ENCODE measurements at regions not wholly inside any gene's neighbourhood (a gene's known extent, or its start where the extent isn't known, plus 50 kb on each side); places are given as distances from the start of the nearest gene placed in this dataset.

GRCh38 chr6:159462431-159462830, 230.6 kb downstream of the SOD2 start:
- Histone ChIP-seq H3K4ac (ENCODE audit: low read length) (no peak overlapping the region), H2BK5ac (ENCODE audit: low read length) (no peak overlapping the region), H3K9me3 (replicated peaks in 1 of 2; ENCODE audit: control insufficient read depth in 2 of 2, insufficient read depth in 1 of 2, low read depth in 1 of 2, low read length in 2 of 2) (no peaks in the 10 kb centered on the region), H3K4me2 (ENCODE audit: insufficient read depth, low read length, poor library complexity, severe bottlenecking) (no peak overlapping the region), H2BK120ac (ENCODE audit: low read depth, low read length) (no peak overlapping the region), H2AFZ (ENCODE audit: low read length) (no peak overlapping the region), H3K4me3 (ENCODE audit: low read length in 2 of 2) (no peak overlapping the region), H3K4me1 (ENCODE audit: control insufficient read depth in 2 of 2, insufficient read depth in 1 of 2, low read depth in 1 of 2, low read length in 2 of 2) (no peaks in the 10 kb centered on the region), H2AK5ac (ENCODE audit: low read depth, low read length) (no peak overlapping the region), H3K79me1 (ENCODE audit: low read depth, low read length) (no peaks in the 10 kb centered on the region), H4K91ac (ENCODE audit: low read depth, low read length, poor library complexity) (no peak overlapping the region), H3K18ac (ENCODE audit: low read length) (no peak overlapping the region), H2BK15ac (ENCODE audit: low read length) (no peak overlapping the region), H2BK12ac (ENCODE audit: low read length) (no peak overlapping the region), H3K23ac (ENCODE audit: low read depth, low read length, poor library complexity) (no peak overlapping the region), H3K14ac (ENCODE audit: low read length) (no peak overlapping the region), H3K27ac (replicated peaks; ENCODE audit: low read length) (no peak overlapping the region), H3K9ac (ENCODE audit: low read depth, low read length, poor library complexity) (no peak overlapping the region), H3K27me3 (ENCODE audit: control insufficient read depth in 3 of 3, insufficient read depth in 3 of 3, low read depth in 1 of 3, low read length in 3 of 3) (peaks cover 0 to 3% (median 0%) of the 10 kb centered on the region in 3 experiments), H3K36me3 (replicated peaks in 1 of 2; ENCODE audit: control insufficient read depth in 2 of 2, insufficient read depth in 2 of 2, low read length in 2 of 2) (no peaks in the 10 kb centered on the region), H4K8ac (ENCODE audit: low read depth, low read length) (no peak overlapping the region)
- DNase-seq (ENCODE audit: low spot score), result no peak
- WGBS, 2 donors (ENCODE audit: extremely low coverage in 2 of 2, insufficient read length in 2 of 2, insufficient replicate concordance in 1 of 2), result no CpG with 5 or more reads among the region's 7 CpGs

- Histone ChIP-seq H3K4me2 (ENCODE audit: insufficient read depth, low read length, poor library complexity, severe bottlenecking) (no peak overlapping the region), H3K18ac (ENCODE audit: low read length) (no peak overlapping the region), H2BK12ac (ENCODE audit: low read length) (no peak overlapping the region), H3K9me3 (replicated peaks in 1 of 2; ENCODE audit: control insufficient read depth in 2 of 2, insufficient read depth in 1 of 2, low read depth in 1 of 2, low read length in 2 of 2) (no peaks in the 10 kb centered on the region), H2BK120ac (ENCODE audit: low read depth, low read length) (no peak overlapping the region), H2BK15ac (ENCODE audit: low read length) (no peak overlapping the region), H3K4ac (ENCODE audit: low read length) (no peak overlapping the region), H3K4me1 (ENCODE audit: control insufficient read depth in 2 of 2, insufficient read depth in 1 of 2, low read depth in 1 of 2, low read length in 2 of 2) (no peaks in the 10 kb centered on the region), H3K14ac (ENCODE audit: low read length) (no peak overlapping the region), H2AFZ (ENCODE audit: low read length) (no peak overlapping the region), H3K9ac (ENCODE audit: low read depth, low read length, poor library complexity) (no peak overlapping the region), H3K23ac (ENCODE audit: low read depth, low read length, poor library complexity) (no peak overlapping the region), H3K27ac (replicated peaks; ENCODE audit: low read length) (no peak overlapping the region), H3K79me1 (ENCODE audit: low read depth, low read length) (no peaks in the 10 kb centered on the region), H4K8ac (ENCODE audit: low read depth, low read length) (no peak overlapping the region), H2AK5ac (ENCODE audit: low read depth, low read length) (no peak overlapping the region), H4K91ac (ENCODE audit: low read depth, low read length, poor library complexity) (no peak overlapping the region), H3K4me3 (ENCODE audit: low read length in 2 of 2) (no peak overlapping the region), H2BK5ac (ENCODE audit: low read length) (no peak overlapping the region), H3K36me3 (replicated peaks in 1 of 2; ENCODE audit: control insufficient read depth in 2 of 2, insufficient read depth in 2 of 2, low read length in 2 of 2) (no peaks in the 10 kb centered on the region), H3K27me3 (ENCODE audit: control insufficient read depth in 3 of 3, insufficient read depth in 3 of 3, low read depth in 1 of 3, low read length in 3 of 3) (peaks cover 0 to 3% (median 0%) of the 10 kb centered on the region in 3 experiments)
- no CpG with 5 or more reads among the region's 1 CpG for WGBS, 2 donors (ENCODE audit: extremely low coverage in 2 of 2, insufficient read length in 2 of 2, insufficient replicate concordance in 1 of 2)
- DNase-seq (ENCODE audit: low spot score), result no peak
Observed at GRCh38 chr6:159461998-159462397, 231.0 kb downstream of the SOD2 start.

GRCh38 chr6:159461266-159461665, 231.8 kb downstream of the SOD2 start:
- Histone ChIP-seq H3K27ac (replicated peaks; ENCODE audit: low read length) (no peak overlapping the region), H2AFZ (ENCODE audit: low read length) (no peak overlapping the region), H3K4ac (ENCODE audit: low read length) (no peak overlapping the region), H2BK15ac (ENCODE audit: low read length) (no peak overlapping the region), H3K36me3 (replicated peaks in 1 of 2; ENCODE audit: control insufficient read depth in 2 of 2, insufficient read depth in 2 of 2, low read length in 2 of 2) (no peaks in the 10 kb centered on the region), H2AK5ac (ENCODE audit: low read depth, low read length) (no peak overlapping the region), H3K9ac (ENCODE audit: low read depth, low read length, poor library complexity) (no peak overlapping the region), H3K79me1 (ENCODE audit: low read depth, low read length) (no peaks in the 10 kb centered on the region), H3K18ac (ENCODE audit: low read length) (no peak overlapping the region), H3K14ac (ENCODE audit: low read length) (no peak overlapping the region), H3K4me1 (ENCODE audit: control insufficient read depth in 2 of 2, insufficient read depth in 1 of 2, low read depth in 1 of 2, low read length in 2 of 2) (no peaks in the 10 kb centered on the region), H2BK120ac (ENCODE audit: low read depth, low read length) (no peak overlapping the region), H4K8ac (ENCODE audit: low read depth, low read length) (no peak overlapping the region), H3K9me3 (replicated peaks in 1 of 2; ENCODE audit: control insufficient read depth in 2 of 2, insufficient read depth in 1 of 2, low read depth in 1 of 2, low read length in 2 of 2) (no peaks in the 10 kb centered on the region), H2BK5ac (ENCODE audit: low read length) (no peak overlapping the region), H3K4me2 (ENCODE audit: insufficient read depth, low read length, poor library complexity, severe bottlenecking) (no peak overlapping the region), H4K91ac (ENCODE audit: low read depth, low read length, poor library complexity) (no peak overlapping the region), H2BK12ac (ENCODE audit: low read length) (no peak overlapping the region), H3K23ac (ENCODE audit: low read depth, low read length, poor library complexity) (no peak overlapping the region), H3K27me3 (ENCODE audit: control insufficient read depth in 3 of 3, insufficient read depth in 3 of 3, low read depth in 1 of 3, low read length in 3 of 3) (peaks cover 0 to 3% (median 0%) of the 10 kb centered on the region in 3 experiments), H3K4me3 (ENCODE audit: low read length in 2 of 2) (no peak overlapping the region)
- DNase-seq (ENCODE audit: low spot score), result no peak
- no CpG with 5 or more reads among the region's 5 CpGs for WGBS, 2 donors (ENCODE audit: extremely low coverage in 2 of 2, insufficient read length in 2 of 2, insufficient replicate concordance in 1 of 2)

GRCh38 chr6:159460476-159460875, 232.6 kb downstream of the SOD2 start:
- H3K4me3 ChIP-seq (ENCODE audit: low read length in 2 of 2), result no peak overlapping the region
- H2BK12ac ChIP-seq (ENCODE audit: low read length), result no peak overlapping the region
- H3K14ac ChIP-seq (ENCODE audit: low read length), result peak overlapping the region; percentile 40
- H3K79me1 ChIP-seq (ENCODE audit: low read depth, low read length), result no peaks in the 10 kb centered on the region
- H3K9me3 ChIP-seq (replicated peaks in 1 of 2; ENCODE audit: control insufficient read depth in 2 of 2, insufficient read depth in 1 of 2, low read depth in 1 of 2, low read length in 2 of 2), result peaks cover 0 to under 1% of the 10 kb centered on the region in 2 donors
- peaks cover 0 to 3% (median 0%) of the 10 kb centered on the region in 3 experiments for H3K27me3 ChIP-seq (ENCODE audit: control insufficient read depth in 3 of 3, insufficient read depth in 3 of 3, low read depth in 1 of 3, low read length in 3 of 3)
- no peaks in the 10 kb centered on the region for H3K4me1 ChIP-seq (ENCODE audit: control insufficient read depth in 2 of 2, insufficient read depth in 1 of 2, low read depth in 1 of 2, low read length in 2 of 2)
- H3K27ac ChIP-seq (replicated peaks; ENCODE audit: low read length), result no peak overlapping the region
- no peak overlapping the region for H3K9ac ChIP-seq (ENCODE audit: low read depth, low read length, poor library complexity)
- no peaks in the 10 kb centered on the region for H3K36me3 ChIP-seq (replicated peaks in 1 of 2; ENCODE audit: control insufficient read depth in 2 of 2, insufficient read depth in 2 of 2, low read length in 2 of 2)
- no peak overlapping the region for H3K18ac ChIP-seq (ENCODE audit: low read length)
- no peak overlapping the region for H2AFZ ChIP-seq (ENCODE audit: low read length)
- H2BK15ac ChIP-seq (ENCODE audit: low read length), result no peak overlapping the region
- H3K23ac ChIP-seq (ENCODE audit: low read depth, low read length, poor library complexity), result no peak overlapping the region
- no peak overlapping the region for H3K4ac ChIP-seq (ENCODE audit: low read length)
- WGBS, 2 donors (ENCODE audit: extremely low coverage in 2 of 2, insufficient read length in 2 of 2, insufficient replicate concordance in 1 of 2), result no CpG with 5 or more reads among the region's 4 CpGs
- no peak for DNase-seq (ENCODE audit: low spot score)
- no peak overlapping the region for H2BK5ac ChIP-seq (ENCODE audit: low read length)
- no peak overlapping the region for H4K91ac ChIP-seq (ENCODE audit: low read depth, low read length, poor library complexity)
- H2BK120ac ChIP-seq (ENCODE audit: low read depth, low read length), result no peak overlapping the region
- no peak overlapping the region for H3K4me2 ChIP-seq (ENCODE audit: insufficient read depth, low read length, poor library complexity, severe bottlenecking)
- H4K8ac ChIP-seq (ENCODE audit: low read depth, low read length), result no peak overlapping the region
- no peak overlapping the region for H2AK5ac ChIP-seq (ENCODE audit: low read depth, low read length)

Measured in neuronal stem cell (in vitro differentiated cells).